ENCODE measurements at regions not wholly inside any gene's neighbourhood (a gene's known extent, or its start where the extent isn't known, plus 50 kb on each side); places are given as distances from the start of the nearest gene placed in this dataset.

DNA sequence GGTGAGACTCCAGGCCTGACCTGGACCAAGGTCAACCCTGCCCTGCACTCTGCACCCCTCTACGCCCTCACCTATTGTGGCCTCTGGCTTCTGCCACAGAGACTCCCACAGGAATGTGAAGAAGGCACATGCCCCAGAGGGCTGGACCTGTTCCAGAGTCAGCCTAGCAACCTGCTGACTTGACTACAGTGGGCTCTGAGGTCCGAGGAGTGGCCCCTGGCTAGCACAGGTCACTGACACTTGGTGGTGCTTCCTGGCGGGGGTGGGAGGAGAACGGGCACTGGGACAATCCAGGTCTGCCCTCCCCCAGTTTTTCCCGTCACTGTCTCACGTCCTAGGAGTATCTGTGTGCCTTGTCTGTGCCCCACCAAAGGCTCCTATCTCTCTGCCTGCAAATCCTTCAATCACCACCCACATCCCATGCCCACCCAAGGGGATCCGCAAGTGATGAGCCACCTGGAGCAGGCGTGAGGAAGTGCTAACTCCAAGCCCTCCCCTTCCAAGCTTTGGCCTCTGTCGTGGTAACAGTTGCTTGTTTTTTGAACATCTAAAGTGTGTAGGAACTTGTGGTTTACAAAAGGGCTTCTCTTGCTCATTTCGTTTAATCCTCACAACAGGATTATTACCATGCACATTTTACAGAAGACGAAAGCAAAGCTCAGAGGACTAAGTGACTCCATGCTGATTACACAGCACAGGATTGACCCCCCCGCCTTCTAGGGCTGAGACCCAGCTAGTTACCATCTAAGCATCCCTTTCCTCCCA is 86.2 kb downstream of the MCFD2 start:
- TF ChIP-seq, protein P1, sequence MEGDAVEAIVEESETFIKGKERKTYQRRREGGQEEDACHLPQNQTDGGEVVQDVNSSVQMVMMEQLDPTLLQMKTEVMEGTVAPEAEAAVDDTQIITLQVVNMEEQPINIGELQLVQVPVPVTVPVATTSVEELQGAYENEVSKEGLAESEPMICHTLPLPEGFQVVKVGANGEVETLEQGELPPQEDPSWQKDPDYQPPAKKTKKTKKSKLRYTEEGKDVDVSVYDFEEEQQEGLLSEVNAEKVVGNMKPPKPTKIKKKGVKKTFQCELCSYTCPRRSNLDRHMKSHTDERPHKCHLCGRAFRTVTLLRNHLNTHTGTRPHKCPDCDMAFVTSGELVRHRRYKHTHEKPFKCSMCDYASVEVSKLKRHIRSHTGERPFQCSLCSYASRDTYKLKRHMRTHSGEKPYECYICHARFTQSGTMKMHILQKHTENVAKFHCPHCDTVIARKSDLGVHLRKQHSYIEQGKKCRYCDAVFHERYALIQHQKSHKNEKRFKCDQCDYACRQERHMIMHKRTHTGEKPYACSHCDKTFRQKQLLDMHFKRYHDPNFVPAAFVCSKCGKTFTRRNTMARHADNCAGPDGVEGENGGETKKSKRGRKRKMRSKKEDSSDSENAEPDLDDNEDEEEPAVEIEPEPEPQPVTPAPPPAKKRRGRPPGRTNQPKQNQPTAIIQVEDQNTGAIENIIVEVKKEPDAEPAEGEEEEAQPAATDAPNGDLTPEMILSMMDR (IDR thresholded peaks at IDR 0.05; ENCODE audit: borderline replicate concordance, extremely low read depth, low read length, poor library complexity, severe bottlenecking), result no peak
- no peak for TF ChIP-seq EZH2 (IDR thresholded peaks at IDR 0.05; ENCODE audit: borderline replicate concordance, low read depth, low read length, severe bottlenecking)

Data from DND-41 (cell line).